ENCODE measurements at regions not wholly inside any gene's neighbourhood (a gene's known extent, or its start where the extent isn't known, plus 50 kb on each side); places are given as distances from the start of the nearest gene placed in this dataset.

DNA sequence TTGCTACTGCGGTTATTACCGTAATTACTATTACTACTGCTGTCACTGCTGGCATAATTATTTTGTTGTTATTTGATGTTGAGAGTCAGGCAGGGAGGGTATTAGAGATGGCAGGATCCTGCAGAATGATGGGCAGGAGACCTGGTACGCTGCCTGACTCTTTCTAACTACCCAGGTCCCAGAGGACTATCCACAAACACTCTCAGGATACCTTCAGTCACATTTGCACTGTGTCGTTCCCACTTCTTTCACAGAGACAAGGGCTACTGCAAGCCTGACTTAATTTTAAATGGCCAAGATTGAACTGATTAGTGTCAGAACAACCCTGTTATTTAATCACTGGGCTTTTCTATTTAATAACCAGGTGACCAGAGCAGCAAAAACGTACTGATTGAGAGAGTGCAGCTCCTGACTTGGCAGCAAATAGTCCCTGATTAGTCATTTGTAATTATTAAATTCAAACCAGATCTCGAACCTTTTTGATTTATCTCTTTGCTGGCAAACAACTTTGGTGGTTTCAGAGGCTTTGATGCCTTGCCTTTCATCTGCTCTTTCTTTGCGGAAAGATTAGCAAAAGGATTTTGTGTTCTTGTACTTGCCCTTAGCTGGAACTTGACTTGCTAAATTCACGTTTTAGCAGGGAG is 88.8 kb upstream of the ARHGEF3 start:
- no peak for DNase-seq

DNA sequence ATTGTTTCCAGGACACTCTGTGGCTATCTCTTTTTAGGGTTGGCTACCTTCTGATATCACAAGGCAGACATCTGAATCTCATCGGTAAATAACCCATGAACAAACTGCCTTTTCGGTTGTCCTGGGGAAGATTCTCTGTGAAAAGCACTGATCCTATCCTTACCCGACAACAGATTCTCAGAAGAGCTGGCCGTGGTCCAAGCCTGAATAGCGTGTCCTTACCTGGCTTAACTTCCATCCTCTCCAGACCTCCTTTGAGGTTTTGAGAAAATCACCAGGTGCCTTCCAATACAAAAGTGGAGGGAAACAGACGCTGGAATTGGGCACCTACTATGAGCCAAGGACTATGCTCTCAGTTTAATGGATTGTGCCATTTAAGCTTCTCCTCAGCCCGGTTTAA is 87.4 kb upstream of the ARHGEF3 start:
- no peak for DNase-seq

DNA sequence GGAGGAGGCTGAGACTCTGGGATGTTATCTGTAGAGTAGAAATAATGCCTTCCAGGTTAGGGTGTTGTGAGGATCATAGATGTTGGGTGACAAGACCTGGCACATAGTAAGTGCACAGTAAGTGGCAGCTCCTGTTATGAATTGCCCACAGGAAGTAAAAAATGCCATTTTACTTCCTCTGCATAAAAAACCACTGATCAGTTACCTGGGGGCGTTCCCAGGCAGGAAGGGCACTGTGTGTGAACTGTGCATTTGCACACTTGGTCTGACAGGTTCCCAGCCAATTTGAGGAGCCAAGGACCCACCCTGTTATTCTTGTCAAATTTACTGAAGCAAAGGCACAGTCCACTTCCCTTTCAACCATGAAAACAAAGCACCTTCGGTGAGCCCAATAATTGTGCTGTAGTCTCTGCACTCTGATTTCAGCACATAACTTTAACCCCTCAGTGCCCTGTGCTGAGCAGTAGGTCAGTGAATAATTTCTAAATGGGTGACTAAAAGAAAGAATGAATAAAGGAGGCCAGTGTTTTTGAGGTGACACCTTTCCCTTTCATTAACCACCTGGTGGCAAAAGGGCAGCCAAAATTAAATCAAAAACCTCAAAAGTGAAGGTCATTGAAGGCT is 85.8 kb upstream of the ARHGEF3 start:
- DNase-seq, result no peak

DNA sequence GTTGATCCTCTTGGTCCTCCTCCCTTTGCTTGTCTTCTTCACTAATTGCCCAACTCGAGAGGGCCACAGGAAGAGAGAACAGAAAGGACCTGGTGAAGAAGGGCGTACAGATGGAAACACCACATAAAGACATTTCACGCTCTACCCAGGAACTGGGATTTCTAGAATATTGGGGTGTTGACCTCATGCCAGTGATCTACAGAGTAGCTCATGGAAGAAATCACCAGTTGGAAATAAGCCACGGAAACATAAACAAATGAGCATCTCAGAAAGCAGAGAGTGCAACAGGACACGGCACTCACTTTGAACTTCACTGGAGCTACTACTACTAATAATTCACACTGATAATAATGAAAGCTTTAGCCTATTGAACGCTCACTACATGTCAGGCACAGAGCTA is 84.6 kb upstream of the ARHGEF3 start:
- DNase-seq, result no peak

DNA sequence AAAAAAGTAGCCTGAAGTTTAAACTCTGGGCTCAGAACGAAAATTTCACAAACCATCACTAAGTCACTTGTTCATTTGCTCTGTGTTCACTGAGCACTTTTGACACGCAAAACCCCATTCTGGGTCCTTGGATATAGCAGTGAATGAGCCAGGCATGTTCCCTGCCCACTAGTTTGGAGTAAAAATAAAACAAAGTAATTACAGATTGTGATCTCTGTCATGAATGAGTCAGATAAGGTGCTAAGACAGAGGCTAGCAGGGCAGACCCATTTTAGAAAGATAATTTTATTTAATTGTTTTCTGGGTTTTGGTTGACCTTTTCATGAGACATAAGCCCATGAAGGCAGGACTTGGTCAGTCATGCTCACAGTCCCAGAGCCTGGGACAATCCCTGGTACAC is 84.1 kb upstream of the ARHGEF3 start:
- DNase-seq, result no peak

DNA sequence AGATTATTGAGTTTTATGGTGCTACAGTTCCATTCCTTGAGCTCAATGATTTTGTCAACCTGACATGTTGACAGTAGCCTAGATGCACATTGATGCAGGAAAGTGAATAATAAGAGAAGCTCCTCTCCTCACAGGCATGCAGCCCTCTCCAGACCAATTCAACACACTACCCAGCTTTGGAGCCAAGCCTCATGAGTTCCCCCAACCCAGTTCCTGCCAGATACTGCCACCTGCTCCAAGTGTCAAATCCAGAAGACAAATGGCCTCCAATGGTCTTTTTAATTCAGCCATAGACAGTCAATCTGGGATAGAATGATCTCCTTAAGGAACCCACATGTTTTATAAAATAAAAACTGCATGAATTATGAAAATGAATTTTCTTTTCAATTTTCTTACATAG is 83.7 kb upstream of the ARHGEF3 start:
- no peak for DNase-seq

DNA sequence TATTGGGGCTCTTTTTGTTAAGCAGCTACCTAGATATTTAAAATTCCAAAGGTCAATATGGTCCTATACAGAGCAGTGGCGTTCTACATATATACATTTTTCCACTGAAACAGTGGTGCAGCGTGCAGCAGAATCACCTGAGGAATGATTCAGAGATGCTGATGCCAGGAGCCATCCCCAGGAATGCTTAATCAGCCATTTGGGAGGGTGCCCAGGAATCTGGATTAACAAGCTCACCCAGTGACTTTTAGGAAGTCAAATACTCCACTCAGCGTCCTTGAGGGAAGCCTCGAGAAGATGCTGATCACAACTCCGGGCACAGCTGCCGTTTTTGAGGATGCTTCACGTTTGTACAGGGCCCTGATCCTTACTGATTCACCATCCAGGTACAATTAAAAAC is 82.6 kb upstream of the ARHGEF3 start:
- no peak for DNase-seq

DNA sequence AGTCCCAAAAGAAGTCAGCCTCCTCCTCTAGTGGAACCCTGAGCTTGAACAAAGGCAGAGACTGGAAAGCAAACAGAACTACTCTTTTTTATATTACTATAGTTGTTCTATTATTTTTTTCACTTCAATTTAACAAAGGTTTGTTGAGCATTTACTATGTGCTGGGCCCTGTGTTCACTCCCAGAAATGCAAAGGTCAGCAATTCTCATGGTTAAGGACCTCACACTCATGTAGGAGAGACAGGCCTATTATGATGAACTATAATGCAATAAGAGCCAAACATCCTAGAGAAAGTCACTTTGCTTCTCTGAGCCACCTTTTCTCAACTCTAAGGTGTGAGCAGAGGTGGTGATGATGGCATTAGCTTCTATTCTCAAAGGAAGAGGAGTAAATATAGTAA is 82.1 kb upstream of the ARHGEF3 start:
- DNase-seq, result no peak

DNA sequence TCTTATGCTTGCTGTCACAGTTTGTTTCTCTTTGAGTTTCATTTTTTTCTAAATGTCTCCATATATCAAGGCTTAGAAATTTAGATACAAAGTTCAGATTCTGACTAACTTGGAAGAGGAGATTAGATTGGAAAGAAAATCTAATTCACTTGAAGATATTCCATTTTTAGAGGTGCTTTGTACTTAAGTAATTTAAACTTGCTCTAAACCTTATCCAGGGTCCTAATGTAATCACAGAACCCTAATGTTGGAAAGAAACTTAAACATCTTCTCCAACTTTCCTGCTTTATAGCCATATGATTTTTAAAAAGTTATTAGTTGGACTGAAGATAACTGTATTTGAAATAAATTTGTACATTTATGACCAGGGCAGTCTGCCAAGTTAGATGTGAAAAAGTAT is 81.1 kb upstream of the ARHGEF3 start:
- DNase-seq, result no peak

DNA sequence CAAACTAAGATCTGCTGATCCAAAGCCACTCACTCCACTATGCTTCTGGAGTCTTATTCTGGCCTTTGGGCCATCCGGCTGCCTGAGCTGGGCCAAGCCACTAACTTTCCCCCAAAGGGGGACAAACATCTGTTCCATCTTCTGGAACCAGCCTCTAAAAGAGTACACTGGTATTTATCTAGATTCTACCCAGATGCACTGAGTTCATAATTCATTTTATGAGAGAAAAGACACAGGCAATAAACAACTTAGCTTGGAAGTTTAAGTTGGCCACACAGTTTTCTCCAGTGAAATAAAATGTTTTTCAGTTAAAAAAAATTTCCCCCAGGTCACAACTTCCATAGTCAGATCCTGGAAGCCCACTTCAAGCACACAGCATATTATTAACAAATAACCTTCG is 80.1 kb upstream of the ARHGEF3 start:
- no peak for DNase-seq

DNA sequence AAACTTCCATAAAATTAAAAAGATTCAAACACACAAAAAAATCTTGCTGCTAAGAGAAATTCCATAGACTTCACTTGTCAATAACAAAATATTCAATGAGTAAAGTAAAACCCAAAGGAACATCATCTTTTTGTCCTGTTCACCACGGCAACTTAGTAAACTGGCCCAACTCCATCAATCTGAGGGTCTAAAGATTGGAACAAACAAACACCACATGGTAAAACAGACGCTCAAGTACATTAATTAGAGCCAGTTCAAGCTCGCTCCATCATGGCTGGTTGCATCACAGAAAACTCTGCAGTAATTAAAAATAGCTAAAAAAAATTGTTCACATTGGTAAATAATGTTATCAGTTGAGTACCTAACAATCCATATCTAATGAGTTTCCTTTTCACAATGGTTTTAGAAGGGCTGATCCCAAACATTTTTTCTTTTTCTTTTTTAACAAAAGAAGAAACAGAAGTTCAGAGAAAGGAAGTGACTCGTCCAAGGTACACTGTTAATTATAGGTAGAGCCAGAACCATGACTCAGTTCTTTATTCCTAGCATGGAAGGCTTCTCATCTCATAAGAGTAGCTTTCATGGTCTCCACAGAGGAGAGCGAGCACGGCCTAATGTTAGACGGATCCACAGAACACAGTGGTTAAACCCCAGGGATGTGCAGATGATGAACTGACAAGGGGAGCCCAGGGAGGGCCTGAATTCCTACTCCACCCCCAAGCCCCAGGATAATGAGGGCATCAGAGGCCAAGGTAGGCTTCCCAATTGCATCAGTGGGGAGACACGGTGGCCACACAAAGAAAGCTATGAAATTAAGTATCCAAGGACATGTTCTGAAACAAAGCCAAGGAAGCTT is 79.2 kb upstream of the ARHGEF3 start:
- DNase-seq, result no peak

DNA sequence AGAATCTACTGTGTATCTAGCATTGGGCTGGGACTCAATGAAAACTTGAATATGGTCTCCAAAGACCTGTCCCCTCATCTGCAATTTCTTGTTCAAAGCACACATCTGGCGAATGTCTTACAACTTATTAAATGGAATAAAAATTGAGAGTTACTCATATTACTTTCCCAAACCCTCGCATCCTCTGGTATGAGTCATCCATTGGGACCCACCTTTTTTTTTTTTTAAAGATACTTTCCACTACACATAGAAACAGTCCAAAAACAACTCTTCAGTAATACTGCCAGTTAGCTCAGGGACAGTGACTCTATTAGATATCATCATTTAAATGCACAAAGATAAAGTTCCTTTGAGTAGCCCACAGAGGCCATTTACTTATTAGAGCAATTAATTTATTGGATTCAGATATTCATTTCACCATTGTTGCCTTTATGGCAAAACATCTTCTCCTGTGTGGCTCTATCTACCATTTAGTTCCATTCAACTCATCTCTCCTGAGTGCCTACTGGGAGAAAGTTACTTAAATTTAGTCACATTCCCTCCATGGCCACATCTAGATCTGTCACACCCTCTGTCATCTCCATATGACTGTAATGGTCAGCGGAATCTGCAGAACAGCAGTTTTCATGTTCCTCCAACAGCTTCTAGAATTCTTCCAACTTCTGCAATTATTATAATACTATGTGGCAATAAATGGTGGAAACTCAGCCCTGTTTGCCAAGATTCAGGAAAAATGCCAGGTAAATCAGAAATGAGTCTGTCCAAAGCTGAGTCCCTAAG is 77.9 kb upstream of the ARHGEF3 start:
- no peak for DNase-seq

DNA sequence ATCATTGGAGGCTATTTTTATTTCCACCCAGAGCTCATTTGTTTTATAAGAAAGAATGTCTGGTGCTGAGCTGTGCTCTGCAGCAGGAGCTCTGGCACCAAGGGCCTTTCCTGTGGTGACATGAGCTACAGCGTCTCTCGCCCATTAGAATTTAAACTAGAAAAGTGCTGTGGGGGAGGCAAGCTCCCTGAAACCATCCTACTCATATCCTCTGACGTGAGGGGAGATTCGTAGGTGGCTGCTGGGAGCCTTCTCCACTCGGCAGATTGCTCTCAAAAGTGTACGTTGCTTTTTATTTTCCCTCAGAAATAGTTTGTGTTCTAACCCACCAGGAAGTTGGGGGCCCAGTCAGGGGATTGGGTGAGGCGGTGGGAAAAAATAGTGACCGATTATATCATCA is 76.3 kb upstream of the ARHGEF3 start:
- DNase-seq, result no peak

DNA sequence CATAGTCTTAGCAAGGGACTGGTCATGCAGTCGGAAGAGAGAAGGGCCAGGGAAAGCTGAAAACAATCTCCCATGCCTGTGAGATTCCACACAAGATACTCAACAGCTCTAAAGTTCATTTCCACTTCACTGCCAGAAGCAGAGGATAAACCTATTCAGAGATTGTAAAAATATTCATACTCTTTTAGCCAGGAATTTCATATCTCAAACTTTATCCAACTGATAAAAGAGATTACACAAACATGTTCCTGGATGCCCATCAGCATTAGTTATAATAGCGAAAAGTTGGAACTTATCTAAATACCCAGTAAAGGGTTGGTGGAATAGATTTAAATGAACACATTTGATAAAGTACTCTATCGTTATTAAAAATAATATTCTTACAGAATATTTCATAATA is 75.2 kb upstream of the ARHGEF3 start:
- no peak for DNase-seq

DNA sequence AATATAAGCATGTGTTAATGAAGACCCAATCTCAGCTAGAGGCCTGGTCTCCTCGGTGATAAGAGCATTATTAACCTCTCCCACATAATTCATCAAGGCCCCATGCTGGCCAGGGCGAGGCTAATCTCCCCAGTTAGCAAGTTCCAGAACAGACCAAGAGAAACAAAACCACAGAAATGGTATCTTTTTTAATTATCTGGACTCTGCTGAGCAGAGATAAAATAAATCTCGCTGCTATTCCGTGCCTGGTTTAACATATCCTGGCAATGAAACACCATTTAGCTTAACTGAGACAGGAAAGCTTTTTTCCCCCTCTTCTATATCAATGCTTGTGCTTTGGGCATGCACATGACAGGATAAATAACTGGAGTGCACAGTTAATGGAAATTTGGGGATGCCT is 72.5 kb upstream of the ARHGEF3 start:
- no peak for DNase-seq

DNA sequence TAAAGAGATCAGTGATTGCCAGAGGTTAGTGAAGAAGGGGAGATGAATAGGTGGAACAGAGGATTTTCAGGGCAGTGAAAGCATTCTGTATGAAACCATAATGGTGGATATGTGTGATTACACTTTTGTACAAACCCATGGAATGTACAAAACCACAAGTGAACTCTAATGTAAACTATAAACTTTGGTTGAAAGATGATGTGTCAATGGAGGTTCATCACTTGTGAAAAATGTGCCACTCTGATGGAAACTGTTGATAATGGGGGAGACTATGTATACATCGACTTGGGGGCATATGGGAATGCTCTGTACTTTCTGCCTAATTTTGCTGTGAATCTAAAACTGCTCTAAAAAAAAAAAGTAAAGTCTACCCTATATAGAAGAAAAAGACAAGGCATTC is 68.7 kb upstream of the ARHGEF3 start:
- DNase-seq, result no peak

DNA sequence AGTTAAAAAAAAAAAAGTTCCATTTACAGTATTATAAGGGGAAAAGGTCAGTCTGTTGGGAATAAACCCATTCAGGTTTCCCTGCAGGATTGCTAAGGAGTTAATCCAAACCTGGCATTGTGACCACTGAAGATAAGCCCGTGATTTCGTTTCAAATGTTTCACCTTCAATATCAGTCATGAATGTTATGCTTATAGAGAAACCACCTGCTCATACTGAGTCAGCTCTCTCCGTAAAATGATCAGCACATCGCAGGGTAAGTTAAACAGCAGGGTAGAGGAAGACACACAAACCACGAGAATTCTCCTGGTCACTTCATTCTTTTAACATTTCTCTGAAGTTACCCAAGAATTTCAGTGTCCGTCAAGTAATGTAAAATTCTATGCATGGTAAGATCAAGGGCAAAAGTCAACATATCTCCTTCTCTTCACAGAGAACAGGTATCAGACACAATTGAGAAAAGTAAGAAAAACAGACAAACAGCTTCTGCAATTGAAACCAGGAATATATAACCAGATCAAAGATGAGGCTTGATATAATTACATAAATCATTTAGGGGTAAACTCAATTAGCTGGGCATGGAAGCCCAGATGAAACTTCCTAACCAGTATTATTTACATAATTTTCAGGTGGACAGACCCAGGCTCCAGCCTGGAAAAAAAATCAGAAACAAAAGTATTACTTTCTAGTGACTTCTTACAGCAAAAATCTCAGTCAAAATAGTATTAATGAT is 67.6 kb upstream of the ARHGEF3 start:
- no peak for DNase-seq

DNA sequence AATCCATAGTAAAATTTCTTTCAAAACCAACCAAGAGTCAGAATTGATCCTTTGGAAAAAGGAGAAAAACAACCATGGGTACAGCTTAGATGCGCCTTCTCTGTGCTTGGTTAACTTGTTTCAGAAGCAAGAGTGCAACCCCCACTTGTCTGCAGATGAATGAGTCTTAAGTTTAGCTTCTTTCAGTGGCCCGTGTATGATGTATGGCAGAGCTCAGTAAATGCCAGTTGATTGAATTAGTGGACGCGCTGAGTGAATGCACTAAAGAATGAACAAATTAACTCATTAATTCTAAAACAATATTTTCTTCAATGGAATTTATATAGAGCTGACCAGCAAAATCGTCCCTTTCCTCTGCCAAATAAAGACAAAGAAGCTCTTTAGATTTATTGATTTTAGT is 67.0 kb upstream of the ARHGEF3 start:
- DNase-seq, result no peak

DNA sequence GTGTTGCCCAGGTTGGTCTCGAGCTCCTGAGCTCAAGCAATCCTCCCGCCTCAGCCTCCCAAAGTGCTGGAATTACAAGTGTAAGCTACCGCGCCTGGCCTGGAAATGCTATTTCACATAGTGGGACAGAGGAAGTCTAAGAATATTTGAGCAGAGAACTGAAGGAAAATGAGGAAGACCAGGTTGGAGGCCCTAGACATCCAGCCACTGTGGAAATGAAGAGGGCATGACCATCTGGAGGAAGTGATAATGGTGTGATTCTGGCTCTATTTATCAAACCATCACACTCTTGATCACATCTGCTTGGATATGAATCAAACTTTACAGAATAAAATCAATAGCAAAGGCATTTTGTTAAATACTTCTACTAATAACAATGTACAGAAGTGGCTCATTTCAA is 65.9 kb upstream of the ARHGEF3 start:
- no peak for DNase-seq

DNA sequence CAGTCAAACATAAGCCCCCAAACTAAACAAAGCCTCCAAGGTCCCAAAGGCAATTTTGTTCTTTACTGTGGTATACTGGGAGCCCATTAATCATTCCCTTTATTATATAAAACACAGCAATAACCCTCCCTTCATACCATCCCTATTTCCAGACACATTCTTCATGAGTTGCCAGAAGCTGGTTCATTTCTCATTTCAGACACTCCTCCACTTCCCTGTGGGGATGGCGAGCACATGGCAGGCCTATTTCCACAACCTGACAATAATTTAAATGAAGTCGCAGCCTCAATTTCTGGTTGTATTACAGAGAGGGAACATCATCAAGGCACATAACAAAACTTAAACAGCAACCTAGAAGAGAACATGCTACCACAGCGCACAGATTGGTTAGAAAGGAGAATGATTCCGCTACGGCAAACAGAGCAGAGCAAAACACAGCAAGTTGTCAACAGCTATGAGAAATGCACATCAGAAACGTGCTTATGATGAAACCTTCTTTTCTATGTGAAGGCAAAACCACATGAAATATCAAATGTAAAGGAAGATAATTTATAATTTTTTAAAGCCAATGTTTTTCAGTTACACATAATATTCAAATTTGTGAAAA is 63.3 kb upstream of the ARHGEF3 start:
- no peak for DNase-seq

DNA sequence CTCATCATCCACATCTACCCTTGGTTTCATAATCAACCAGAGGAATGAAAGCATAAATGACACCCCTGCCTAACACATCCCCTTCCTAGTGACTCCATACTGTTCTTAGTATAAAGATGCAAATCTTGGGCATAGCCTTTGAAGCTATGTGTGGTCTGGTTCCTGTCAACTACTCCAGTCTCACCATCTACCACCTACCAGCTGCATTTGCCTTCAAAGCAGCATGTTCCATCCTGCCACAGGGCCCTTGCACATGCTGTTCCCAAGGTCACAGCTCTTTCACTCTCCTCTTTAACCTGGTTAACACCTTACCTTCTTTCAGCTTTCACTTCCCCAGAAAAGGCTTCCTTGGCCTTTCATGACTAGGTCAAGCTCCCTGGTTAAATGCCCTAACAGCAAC is 62.3 kb upstream of the ARHGEF3 start:
- DNase-seq, result no peak

DNA sequence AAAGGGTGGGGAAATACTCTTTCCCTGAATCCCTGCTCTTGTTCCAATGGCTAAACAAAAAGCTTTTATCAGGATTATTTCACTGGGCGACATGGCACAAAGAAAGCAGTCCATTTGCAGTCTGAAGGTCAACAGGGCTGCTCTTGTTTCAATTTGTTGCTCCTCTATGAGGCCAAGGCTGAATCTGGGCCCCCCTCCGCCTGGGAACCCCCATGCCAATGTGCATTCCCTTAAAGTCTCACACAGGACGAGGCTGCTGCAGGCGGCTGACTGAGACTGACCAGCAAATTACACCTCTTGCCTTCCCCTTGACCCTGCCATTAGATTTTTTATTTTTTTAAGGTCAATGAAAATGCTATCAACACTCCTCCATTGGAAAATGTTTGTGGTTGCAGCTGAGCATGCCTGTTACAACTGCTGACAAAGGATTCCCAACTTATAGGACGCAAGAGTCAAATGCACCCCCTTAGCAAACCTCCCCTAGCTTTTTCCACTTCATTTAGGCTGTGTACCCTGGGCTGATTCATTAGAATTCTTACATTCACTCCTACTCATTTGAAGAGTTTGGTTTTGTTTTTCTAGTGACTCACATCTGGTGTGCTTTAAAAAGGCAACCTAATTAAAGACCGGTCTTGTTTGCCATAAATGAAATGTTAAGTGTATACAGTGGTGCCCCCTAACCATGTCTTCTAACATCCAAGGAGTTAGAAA is 60.8 kb upstream of the ARHGEF3 start:
- no peak for DNase-seq
